WTC11 (cell line): ENCODE measurements at regions not wholly inside any gene's neighbourhood (a gene's known extent, or its start where the extent isn't known, plus 50 kb on each side); places are given as distances from the start of the nearest gene placed in this dataset.

ENCODE experiments used
- ATAC-seq: fragments of 200-7000 bp; cut with Tn5 transposase; 2 replicates; pipeline ENCODE4 v1.10.0; 2021; ENCODE audit warnings: mild to moderate bottlenecking, moderate library complexity
- CTCF ChIA-PET: fragments of 300-600 bp; sonication (Branson Sonifier 250); formaldehyde crosslinking; loops from one replicate; lab custom pipeline; 2021; ENCODE audit warnings: antibody characterized with exemption; lab: Charles Lee
- POLR2A ChIA-PET: fragments of 350-600 bp; sonication (Branson Sonifier 250); formaldehyde crosslinking; loops from one replicate; lab custom pipeline; 2021; ENCODE audit warnings: antibody characterized with exemption; lab: Charles Lee
- DNase-seq: peaks from one replicate; pipeline ENCODE4 v3.0.0; 2021; ENCODE audit warnings: low spot score
- H3K27ac Mint-ChIP-seq: 2 replicates; pipeline ENCODE4 v1.8.0; 2021; ENCODE audit warnings: mixed read lengths
- H3K27me3 Mint-ChIP-seq: 2 replicates; pipeline ENCODE4 v1.8.0; 2021; ENCODE audit warnings: low read depth, mild to moderate bottlenecking, moderate library complexity, mixed read lengths
- H3K36me3 Mint-ChIP-seq: 2 replicates; pipeline ENCODE4 v1.8.0; 2021; ENCODE audit warnings: mixed read lengths
- H3K4me1 Mint-ChIP-seq: 2 replicates; pipeline ENCODE4 v1.8.0; 2022; ENCODE audit warnings: mixed read lengths
- H3K4me3 Mint-ChIP-seq: 2 replicates; pipeline ENCODE4 v1.8.0; 2021; ENCODE audit warnings: mild to moderate bottlenecking, moderate library complexity, mixed read lengths
- H3K9me3 Mint-ChIP-seq: 2 replicates; pipeline ENCODE4 v1.8.0; 2021; ENCODE audit warnings: mixed read lengths
- ARID4B ChIP-seq: sonication (generic); formaldehyde crosslinking; IDR thresholded peaks from 2 replicates; pipeline ENCODE4 v1.8.0; 2023; ENCODE audit warnings: missing genetic modification reagents, mild to moderate bottlenecking, borderline replicate concordance
- CREB1 ChIP-seq: sonication (generic); formaldehyde crosslinking; IDR thresholded peaks from 2 replicates; pipeline ENCODE4 v1.8.0; 2023; ENCODE audit warnings: mild to moderate bottlenecking, missing genetic modification reagents
- IRF1 ChIP-seq: sonication (generic); formaldehyde crosslinking; IDR thresholded peaks from 2 replicates; pipeline ENCODE4 v1.8.0; 2023; ENCODE audit warnings: missing genetic modification reagents
- IRF2 ChIP-seq: sonication (generic); formaldehyde crosslinking; IDR thresholded peaks from 2 replicates; pipeline ENCODE4 v1.8.0; 2022; ENCODE audit warnings: low read depth, missing genetic modification reagents, borderline replicate concordance
- JUN ChIP-seq: sonication (generic); formaldehyde crosslinking; IDR thresholded peaks from 2 replicates; pipeline ENCODE4 v1.8.0; 2023; ENCODE audit warnings: mild to moderate bottlenecking, missing genetic modification reagents
- MYBL2 ChIP-seq: sonication (generic); formaldehyde crosslinking; IDR thresholded peaks from 2 replicates; pipeline ENCODE4 v1.8.1; 2023; ENCODE audit warnings: mild to moderate bottlenecking, moderate library complexity, missing genetic modification reagents
- NR1H2 ChIP-seq: sonication (generic); formaldehyde crosslinking; IDR thresholded peaks from 2 replicates; pipeline ENCODE4 v1.9.0; 2021; ENCODE audit warnings: mild to moderate bottlenecking, moderate library complexity, missing genetic modification reagents
- SOX15 ChIP-seq: fragments of 250-450 bp; sonication (Bioruptor Pico); IDR thresholded peaks from 2 replicates; pipeline ENCODE4 v1.9.0; 2021; ENCODE audit warnings: mild to moderate bottlenecking
- TEAD4 ChIP-seq: sonication (generic); formaldehyde crosslinking; IDR thresholded peaks from 2 replicates; pipeline ENCODE4 v1.8.0; 2022; ENCODE audit warnings: mild to moderate bottlenecking, missing genetic modification reagents
- TP53 ChIP-seq: sonication (generic); formaldehyde crosslinking; IDR thresholded peaks from 2 replicates; pipeline ENCODE4 v1.8.1; 2023; ENCODE audit warnings: mild to moderate bottlenecking, missing genetic modification reagents
- USF1 ChIP-seq: sonication (generic); formaldehyde crosslinking; IDR thresholded peaks from 2 replicates; pipeline ENCODE4 v1.8.0; 2022; ENCODE audit warnings: mild to moderate bottlenecking, missing genetic modification reagents
- ZNF232 ChIP-seq: sonication (generic); formaldehyde crosslinking; IDR thresholded peaks from 2 replicates; pipeline ENCODE4 v1.8.0; 2022; ENCODE audit warnings: mild to moderate bottlenecking, missing genetic modification reagents
- ZNF263 ChIP-seq: sonication (generic); formaldehyde crosslinking; IDR thresholded peaks from 2 replicates; pipeline ENCODE4 v1.8.1; 2022; ENCODE audit warnings: low read depth, mild to moderate bottlenecking, moderate library complexity, missing genetic modification reagents
- ZNF317 ChIP-seq: sonication (generic); formaldehyde crosslinking; IDR thresholded peaks from 2 replicates; pipeline ENCODE4 v1.8.1; 2023; ENCODE audit warnings: low read depth, mild to moderate bottlenecking, moderate library complexity, missing genetic modification reagents, borderline replicate concordance
- ZNF423 ChIP-seq: fragments of 250-450 bp; sonication (Bioruptor Pico); IDR thresholded peaks from 2 replicates; pipeline ENCODE4 v2.1.2; 2022; ENCODE audit warnings: mild to moderate bottlenecking, moderate library complexity
- TF ChIP-seq, protein P1 (sequence below): sonication (generic); formaldehyde crosslinking; IDR thresholded peaks from 2 replicates; pipeline ENCODE4 v1.8.0; 2022; ENCODE audit warnings: mild to moderate bottlenecking, missing genetic modification reagents
- TF ChIP-seq, protein P2 (sequence below): sonication (generic); formaldehyde crosslinking; IDR thresholded peaks from 2 replicates; pipeline ENCODE4 v1.8.0; 2023; ENCODE audit warnings: mild to moderate bottlenecking, missing genetic modification reagents
- TF ChIP-seq, protein P3 (sequence below): sonication (generic); formaldehyde crosslinking; IDR thresholded peaks from 2 replicates; pipeline ENCODE4 v1.8.1; 2022; ENCODE audit warnings: low read depth, mild to moderate bottlenecking, moderate library complexity, missing genetic modification reagents, borderline replicate concordance
- TF ChIP-seq, protein P4 (sequence below): sonication (generic); formaldehyde crosslinking; IDR thresholded peaks from 2 replicates; pipeline ENCODE4 v1.8.1; 2023; ENCODE audit warnings: mild to moderate bottlenecking, missing genetic modification reagents, moderate library complexity

GRCh38 chr5:73346878-73347408, 101.6 kb downstream of the FOXD1 start:
- DNase-seq (no peak), ATAC-seq (no peak)
- Mint-ChIP-seq H3K9me3 (peaks cover 71% of the 10 kb centered on the region), H3K27ac (no peak overlapping the region), H3K27me3 (no peaks in the 10 kb centered on the region), H3K36me3 (peaks cover 30% of the 10 kb centered on the region), H3K4me1 (no peaks in the 10 kb centered on the region), H3K4me3 (no peak overlapping the region)
- TF ChIP-seq ZNF317 (peak; percentile 95), CREB1 (CRISPR knock-in tag) (no peak), JUN (CRISPR knock-in tag) (no peak), TEAD4 (CRISPR knock-in tag) (no peak)
- TF ChIP-seq, protein P1, sequence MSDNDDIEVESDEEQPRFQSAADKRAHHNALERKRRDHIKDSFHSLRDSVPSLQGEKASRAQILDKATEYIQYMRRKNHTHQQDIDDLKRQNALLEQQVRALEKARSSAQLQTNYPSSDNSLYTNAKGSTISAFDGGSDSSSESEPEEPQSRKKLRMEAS (CRISPR knock-in tag), result no peak
- CTCF ChIA-PET, result no interaction called here
- POLR2A ChIA-PET, result no interaction called here

- Mint-ChIP-seq H3K9me3 (peaks cover 58% of the 10 kb centered on the region), H3K4me3 (no peak overlapping the region), H3K27me3 (no peaks in the 10 kb centered on the region), H3K27ac (no peak overlapping the region), H3K36me3 (peaks cover 27% of the 10 kb centered on the region), H3K4me1 (no peaks in the 10 kb centered on the region)
- DNase-seq, result no peak
- ChIA-PET CTCF (no interaction called here), POLR2A (no interaction called here)
- no peak for ATAC-seq
- TF ChIP-seq TP53 (CRISPR knock-in tag) (no peak), ZNF423 (CRISPR knock-in tag) (no peak), MYBL2 (CRISPR knock-in tag) (no peak), IRF1 (CRISPR knock-in tag) (no peak), ZNF232 (CRISPR knock-in tag) (no peak), ARID4B (no peak), NR1H2 (CRISPR knock-in tag) (no peak), USF1 (CRISPR knock-in tag) (no peak), SOX15 (CRISPR knock-in tag) (no peak)
- TF ChIP-seq, protein P2, sequence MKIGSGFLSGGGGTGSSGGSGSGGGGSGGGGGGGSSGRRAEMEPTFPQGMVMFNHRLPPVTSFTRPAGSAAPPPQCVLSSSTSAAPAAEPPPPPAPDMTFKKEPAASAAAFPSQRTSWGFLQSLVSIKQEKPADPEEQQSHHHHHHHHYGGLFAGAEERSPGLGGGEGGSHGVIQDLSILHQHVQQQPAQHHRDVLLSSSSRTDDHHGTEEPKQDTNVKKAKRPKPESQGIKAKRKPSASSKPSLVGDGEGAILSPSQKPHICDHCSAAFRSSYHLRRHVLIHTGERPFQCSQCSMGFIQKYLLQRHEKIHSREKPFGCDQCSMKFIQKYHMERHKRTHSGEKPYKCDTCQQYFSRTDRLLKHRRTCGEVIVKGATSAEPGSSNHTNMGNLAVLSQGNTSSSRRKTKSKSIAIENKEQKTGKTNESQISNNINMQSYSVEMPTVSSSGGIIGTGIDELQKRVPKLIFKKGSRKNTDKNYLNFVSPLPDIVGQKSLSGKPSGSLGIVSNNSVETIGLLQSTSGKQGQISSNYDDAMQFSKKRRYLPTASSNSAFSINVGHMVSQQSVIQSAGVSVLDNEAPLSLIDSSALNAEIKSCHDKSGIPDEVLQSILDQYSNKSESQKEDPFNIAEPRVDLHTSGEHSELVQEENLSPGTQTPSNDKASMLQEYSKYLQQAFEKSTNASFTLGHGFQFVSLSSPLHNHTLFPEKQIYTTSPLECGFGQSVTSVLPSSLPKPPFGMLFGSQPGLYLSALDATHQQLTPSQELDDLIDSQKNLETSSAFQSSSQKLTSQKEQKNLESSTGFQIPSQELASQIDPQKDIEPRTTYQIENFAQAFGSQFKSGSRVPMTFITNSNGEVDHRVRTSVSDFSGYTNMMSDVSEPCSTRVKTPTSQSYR (CRISPR knock-in tag), result no peak
Measured at GRCh38 chr5:73344835-73345234, 103.7 kb downstream of the FOXD1 start.

- Mint-ChIP-seq H3K27me3 (peaks cover 5% of the 10 kb centered on the region; the same call in 1 of the 2 replicates), H3K4me3 (no peak overlapping the region), H3K9me3 (peaks cover 9% of the 10 kb centered on the region), H3K4me1 (peaks cover 13% of the 10 kb centered on the region), H3K36me3 (no peaks in the 10 kb centered on the region), H3K27ac (no peak overlapping the region)
- TF ChIP-seq IRF2 (CRISPR knock-in tag) (no peak), JUN (CRISPR knock-in tag) (no peak), ZNF263 (CRISPR knock-in tag) (no peak)
- TF ChIP-seq, protein P3, sequence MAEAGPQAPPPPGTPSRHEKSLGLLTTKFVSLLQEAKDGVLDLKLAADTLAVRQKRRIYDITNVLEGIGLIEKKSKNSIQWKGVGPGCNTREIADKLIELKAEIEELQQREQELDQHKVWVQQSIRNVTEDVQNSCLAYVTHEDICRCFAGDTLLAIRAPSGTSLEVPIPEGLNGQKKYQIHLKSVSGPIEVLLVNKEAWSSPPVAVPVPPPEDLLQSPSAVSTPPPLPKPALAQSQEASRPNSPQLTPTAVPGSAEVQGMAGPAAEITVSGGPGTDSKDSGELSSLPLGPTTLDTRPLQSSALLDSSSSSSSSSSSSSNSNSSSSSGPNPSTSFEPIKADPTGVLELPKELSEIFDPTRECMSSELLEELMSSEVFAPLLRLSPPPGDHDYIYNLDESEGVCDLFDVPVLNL (CRISPR knock-in tag), result no peak
- TF ChIP-seq, protein P4, sequence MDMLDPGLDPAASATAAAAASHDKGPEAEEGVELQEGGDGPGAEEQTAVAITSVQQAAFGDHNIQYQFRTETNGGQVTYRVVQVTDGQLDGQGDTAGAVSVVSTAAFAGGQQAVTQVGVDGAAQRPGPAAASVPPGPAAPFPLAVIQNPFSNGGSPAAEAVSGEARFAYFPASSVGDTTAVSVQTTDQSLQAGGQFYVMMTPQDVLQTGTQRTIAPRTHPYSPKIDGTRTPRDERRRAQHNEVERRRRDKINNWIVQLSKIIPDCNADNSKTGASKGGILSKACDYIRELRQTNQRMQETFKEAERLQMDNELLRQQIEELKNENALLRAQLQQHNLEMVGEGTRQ (CRISPR knock-in tag), result no peak
- DNase-seq (no peak), ATAC-seq (no peak)
- CTCF ChIA-PET, result no interaction called here
- POLR2A ChIA-PET, result no interaction called here
Measured at GRCh38 chr5:73339711-73340110, 108.9 kb downstream of the FOXD1 start.
